Ovary (tissue), 3 donors: ENCODE measurements at regions not wholly inside any gene's neighbourhood (a gene's known extent, or its start where the extent isn't known, plus 50 kb on each side); places are given as distances from the start of the nearest gene placed in this dataset.

Experiments used
- POLR2A ChIP-seq: fragments of 450-650 bp; IDR thresholded peaks from one replicate; pipeline ENCODE4 v1.6.1; 2017; ENCODE audit warnings: antibody characterized with exemption, mild to moderate bottlenecking, moderate library complexity
- TF ChIP-seq, protein P1 (sequence below), 3 donors: fragments of 450-650 bp in 2 of 3; fragments of 200-600 bp in 1 of 3; IDR thresholded peaks; one replicate each; pipeline versions ENCODE4 v1.5.1 to v1.8.0; 2016 to 2022; ENCODE audit warnings: antibody characterized with exemption in 3 of 3, mild to moderate bottlenecking in 1 of 3
- donor health status: DM: no; HTN: no; CAD: no.

DNA sequence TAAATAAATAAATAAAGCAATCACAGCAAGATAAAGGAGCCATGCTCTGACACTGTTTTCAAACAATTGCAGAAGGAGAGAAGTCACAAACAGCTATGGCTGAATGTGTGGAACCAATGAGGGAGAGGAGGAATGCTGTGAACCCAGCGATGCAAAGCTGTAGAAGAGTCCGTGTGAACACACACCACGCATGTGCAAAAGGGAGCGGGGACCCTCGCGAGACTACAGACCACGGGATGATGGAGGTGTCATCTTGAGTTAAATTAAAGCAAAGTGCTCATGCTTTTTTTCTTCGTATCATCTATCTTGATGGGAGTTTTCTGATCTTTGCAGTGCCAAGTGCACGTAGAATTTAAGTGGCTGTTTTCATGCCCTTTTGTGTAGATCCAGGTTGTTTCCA is 123.8 kb upstream of the CDH5 start:
- TF ChIP-seq, protein P1, sequence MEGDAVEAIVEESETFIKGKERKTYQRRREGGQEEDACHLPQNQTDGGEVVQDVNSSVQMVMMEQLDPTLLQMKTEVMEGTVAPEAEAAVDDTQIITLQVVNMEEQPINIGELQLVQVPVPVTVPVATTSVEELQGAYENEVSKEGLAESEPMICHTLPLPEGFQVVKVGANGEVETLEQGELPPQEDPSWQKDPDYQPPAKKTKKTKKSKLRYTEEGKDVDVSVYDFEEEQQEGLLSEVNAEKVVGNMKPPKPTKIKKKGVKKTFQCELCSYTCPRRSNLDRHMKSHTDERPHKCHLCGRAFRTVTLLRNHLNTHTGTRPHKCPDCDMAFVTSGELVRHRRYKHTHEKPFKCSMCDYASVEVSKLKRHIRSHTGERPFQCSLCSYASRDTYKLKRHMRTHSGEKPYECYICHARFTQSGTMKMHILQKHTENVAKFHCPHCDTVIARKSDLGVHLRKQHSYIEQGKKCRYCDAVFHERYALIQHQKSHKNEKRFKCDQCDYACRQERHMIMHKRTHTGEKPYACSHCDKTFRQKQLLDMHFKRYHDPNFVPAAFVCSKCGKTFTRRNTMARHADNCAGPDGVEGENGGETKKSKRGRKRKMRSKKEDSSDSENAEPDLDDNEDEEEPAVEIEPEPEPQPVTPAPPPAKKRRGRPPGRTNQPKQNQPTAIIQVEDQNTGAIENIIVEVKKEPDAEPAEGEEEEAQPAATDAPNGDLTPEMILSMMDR (IDR thresholded peaks at IDR 0.05): no peak
- TF ChIP-seq POLR2A: no peak
